ENCODE measurements at regions not wholly inside any gene's neighbourhood (a gene's known extent, or its start where the extent isn't known, plus 50 kb on each side); places are given as distances from the start of the nearest gene placed in this dataset.
A peak's percentile ranks its signal among the peaks of the same experiment; 100 is the strongest.

- intact Hi-C loops (cut with DNase I): no loop called here
- peak; percentile 43 for DNase-seq (ENCODE audit: missing footprints)
- no peak for ATAC-seq
Measured at GRCh38 chr22:48888466-48889208, 939.0 kb downstream of the BRD1 start.

GRCh38 chr22:48887394-48888332 lies 940.0 kb downstream of the BRD1 start:
- ATAC-seq (no peak), DNase-seq (ENCODE audit: missing footprints) (no peak)
- intact Hi-C loops (cut with DNase I): no loop called here

GRCh38 chr22:48886604-48887393 lies 940.9 kb downstream of the BRD1 start:
- intact Hi-C loops (cut with DNase I): no loop called here
- ATAC-seq (no peak), DNase-seq (ENCODE audit: missing footprints) (no peak)

GRCh38 chr22:48885919-48886305 lies 941.8 kb downstream of the BRD1 start:
- no peak for ATAC-seq
- DNase-seq (ENCODE audit: missing footprints): no peak
- intact Hi-C loops (cut with DNase I): no loop called here

- DNase-seq (ENCODE audit: missing footprints) (peak; percentile 64), ATAC-seq (no peak)
- intact Hi-C loops (cut with DNase I): no loop called here
Measured at GRCh38 chr22:48885271-48885918, 942.3 kb downstream of the BRD1 start.

GRCh38 chr22:48884786-48885185 lies 942.9 kb downstream of the BRD1 start:
- no peak for ATAC-seq
- intact Hi-C loops (cut with DNase I): no loop called here
- DNase-seq (ENCODE audit: missing footprints): no peak

GRCh38 chr22:48884324-48884723 lies 943.3 kb downstream of the BRD1 start:
- intact Hi-C loops (cut with DNase I): no loop called here
- no peak for ATAC-seq
- no peak for DNase-seq (ENCODE audit: missing footprints)

- no peak for DNase-seq (ENCODE audit: missing footprints)
- intact Hi-C loops (cut with DNase I): no loop called here
- no peak for ATAC-seq
Measured at GRCh38 chr22:48883211-48883960, 944.3 kb downstream of the BRD1 start.

- no peak for DNase-seq (ENCODE audit: missing footprints)
Measured at GRCh38 chr22:48882636-48883200, 945.0 kb downstream of the BRD1 start.

GRCh38 chr22:48881326-48881980 lies 946.2 kb downstream of the BRD1 start:
- intact Hi-C loops (cut with DNase I): no loop called here
- DNase-seq (ENCODE audit: missing footprints) (no peak), ATAC-seq (no peak)

More at GRCh38 chr22:48882636-48883200, 945.0 kb downstream of the BRD1 start:
- intact Hi-C loops (cut with DNase I): no loop called here
- no peak for ATAC-seq

- ATAC-seq (no peak), DNase-seq (ENCODE audit: missing footprints) (no peak)
- intact Hi-C loops (cut with DNase I): no loop called here
Measured at GRCh38 chr22:48880749-48881148, 946.9 kb downstream of the BRD1 start.

GRCh38 chr22:48876951-48877350 lies 950.7 kb downstream of the BRD1 start:
- ATAC-seq: no peak
- no peak for DNase-seq (ENCODE audit: missing footprints)
- intact Hi-C loops (cut with DNase I): no loop called here

GRCh38 chr22:48874956-48875355 lies 952.7 kb downstream of the BRD1 start:
- peak; percentile 35 for DNase-seq (ENCODE audit: missing footprints)
- intact Hi-C loops (cut with DNase I): no loop called here
- no peak for ATAC-seq

- intact Hi-C loops (cut with DNase I): no loop called here
- DNase-seq (ENCODE audit: missing footprints): no peak
Measured at GRCh38 chr22:48873191-48873520, 954.5 kb downstream of the BRD1 start.

GRCh38 chr22:48872271-48873190 lies 955.1 kb downstream of the BRD1 start:
- no peak for ATAC-seq
- no peak for DNase-seq (ENCODE audit: missing footprints)
- intact Hi-C loops (cut with DNase I): no loop called here

More at GRCh38 chr22:48873191-48873520, 954.5 kb downstream of the BRD1 start:
- ATAC-seq: no peak

GRCh38 chr22:48871176-48871840 lies 956.4 kb downstream of the BRD1 start:
- DNase-seq (ENCODE audit: missing footprints) (peak; percentile 40), ATAC-seq (no peak)
- intact Hi-C loops (cut with DNase I): no loop called here

All from Right ventricle myocardium inferior (tissue), 1 donor.